Upper lobe of left lung (tissue), 6 donors: ENCODE measurements at regions not wholly inside any gene's neighbourhood (a gene's known extent, or its start where the extent isn't known, plus 50 kb on each side); places are given as distances from the start of the nearest gene placed in this dataset.

ENCODE experiments used
- ATAC-seq, 2 donors: fragments of 200-7000 bp; cut with Tn5 transposase; one replicate each; pipeline ENCODE4 v1.9.1; 2022; ENCODE audit warnings: mild to moderate bottlenecking in 2 of 2, moderate library complexity in 2 of 2; ENCODE audit not compliant: low FRiP score in 2 of 2
- DNase-seq, 2 donors: peaks; one replicate each; pipeline ENCODE4 v3.0.0-alpha.2; 2019 to 2020
- H3K27ac ChIP-seq, 4 donors: fragments of 200-600 bp; sonication (generic); one replicate each; pipeline ENCODE4 v1.5.1; 2016 to 2019
- H3K27me3 ChIP-seq, 4 donors: fragments of 200-600 bp; sonication (generic); one replicate each; pipeline ENCODE4 v1.5.1; 2017 to 2019
- H3K36me3 ChIP-seq, 4 donors: fragments of 200-600 bp; sonication (generic); one replicate each; pipeline ENCODE4 v1.5.1; 2016 to 2019
- H3K4me1 ChIP-seq, 4 donors: fragments of 200-600 bp; sonication (generic); one replicate each; pipeline ENCODE4 v1.5.1; 2018 to 2019
- H3K4me3 ChIP-seq, 4 donors: fragments of 200-600 bp; sonication (generic); one replicate each; pipeline ENCODE4 v1.5.1; 2017 to 2019; ENCODE audit warnings: mild to moderate bottlenecking in 2 of 4, moderate library complexity in 1 of 4
- H3K9me3 ChIP-seq, 4 donors: fragments of 200-600 bp; sonication (generic); one replicate each; pipeline ENCODE4 v1.5.1; 2018 to 2019
- CTCF ChIP-seq, 6 experiments: fragments of 450-650 bp in 4 of 6; fragments of 200-600 bp in 2 of 6; sonication (generic) in 2 of 6; IDR thresholded peaks; one replicate each; pipeline ENCODE4 v1.5.1; 2016 to 2019; ENCODE audit warnings: antibody characterized with exemption in 6 of 6
- EP300 ChIP-seq, 4 donors: sonication (generic); formaldehyde crosslinking; IDR thresholded peaks; one replicate each; pipeline ENCODE4 v1.5.1; 2017; ENCODE audit warnings: antibody characterized with exemption in 4 of 4, control low read depth in 2 of 4
- POLR2A ChIP-seq, 4 donors: fragments of 450-650 bp; IDR thresholded peaks; one replicate each; pipeline ENCODE4 v1.5.1; 2016 to 2017; ENCODE audit warnings: antibody characterized with exemption in 4 of 4, mild to moderate bottlenecking in 2 of 4
- POLR2AphosphoS5 ChIP-seq, 2 donors: sonication (generic); formaldehyde crosslinking; IDR thresholded peaks; one replicate each; pipeline ENCODE4 v1.5.1; 2017; ENCODE audit warnings: antibody characterized with exemption in 2 of 2
- WGBS, 2 donors: methylation state at CpG; one replicate each; pipeline ENCODE4 v1.1.5; 2017 to 2018; 5-methylcytosine and 5-hydroxymethylcytosine counted together
- donor health status: DM: no; HTN: no; CAD: no; lungs with moderate emphysema.
- donor health status: DM: no; HTN: yes; CAD: no; lungs with severe emphysema.

GRCh38 chr15:98505611-98506031, 142.7 kb upstream of the IGF1R start:
- WGBS, 2 donors, result 29 to 33% methylated on average over 7 of the region's 7 CpGs
- peaks cover 0 to 14% (median 6%) of the 10 kb centered on the region in 4 donors for H3K4me1 ChIP-seq
- TF ChIP-seq EP300 (IDR thresholded peaks at IDR 0.05), result no peak
- peak in 1 of 2 donors; percentile 15 for TF ChIP-seq POLR2AphosphoS5 (IDR thresholded peaks at IDR 0.05)
- no peak for TF ChIP-seq POLR2A (IDR thresholded peaks at IDR 0.05)
- no peak for TF ChIP-seq CTCF (IDR thresholded peaks at IDR 0.05)
- no peaks in the 10 kb centered on the region for H3K9me3 ChIP-seq
- ATAC-seq (peak; percentile 35 to 57), DNase-seq (no peak)
- H3K27ac ChIP-seq, result peak overlapping the region in 2 of 4 donors; percentile 24 to 70
- H3K36me3 ChIP-seq, result no peaks in the 10 kb centered on the region
- no peak overlapping the region for H3K4me3 ChIP-seq
- no peaks in the 10 kb centered on the region for H3K27me3 ChIP-seq

- Histone ChIP-seq H3K27me3 (no peaks in the 10 kb centered on the region), H3K36me3 (no peaks in the 10 kb centered on the region), H3K9me3 (no peaks in the 10 kb centered on the region), H3K4me3 (no peak overlapping the region), H3K4me1 (peaks cover 0 to 14% (median 6%) of the 10 kb centered on the region in 4 donors), H3K27ac (peak overlapping the region in 2 of 4 donors; percentile 24 to 46)
- ATAC-seq, result no peak
- TF ChIP-seq EP300 (IDR thresholded peaks at IDR 0.05) (no peak), POLR2A (IDR thresholded peaks at IDR 0.05) (no peak), CTCF (IDR thresholded peaks at IDR 0.05) (no peak), POLR2AphosphoS5 (IDR thresholded peaks at IDR 0.05) (no peak)
- WGBS, 2 donors, result 90 to 94% methylated on average over 7 of the region's 7 CpGs
- no peak for DNase-seq
Observed at GRCh38 chr15:98506172-98506571, 142.2 kb upstream of the IGF1R start.

GRCh38 chr15:98506711-98507110, 141.6 kb upstream of the IGF1R start:
- Histone ChIP-seq H3K27me3 (no peaks in the 10 kb centered on the region), H3K36me3 (no peaks in the 10 kb centered on the region), H3K9me3 (no peaks in the 10 kb centered on the region), H3K4me1 (peaks cover 0 to 14% (median 6%) of the 10 kb centered on the region in 4 donors), H3K4me3 (no peak overlapping the region), H3K27ac (peak overlapping the region in 1 of 4 donors; percentile 46)
- WGBS, 2 donors, result 49% methylated on average over 5 to 7 of the region's 7 CpGs
- DNase-seq, result no peak
- no peak for TF ChIP-seq POLR2AphosphoS5 (IDR thresholded peaks at IDR 0.05)
- ATAC-seq, result no peak

- H3K27ac ChIP-seq, result no peak overlapping the region
- no peaks in the 10 kb centered on the region for H3K27me3 ChIP-seq
- TF ChIP-seq POLR2A (IDR thresholded peaks at IDR 0.05) (no peak), POLR2AphosphoS5 (IDR thresholded peaks at IDR 0.05) (no peak), EP300 (IDR thresholded peaks at IDR 0.05) (no peak), CTCF (IDR thresholded peaks at IDR 0.05) (no peak)
- DNase-seq (no peak), ATAC-seq (no peak)
- WGBS, 2 donors, result 56 to 59% methylated on average over 7 of the region's 7 CpGs
- no peaks in the 10 kb centered on the region for H3K9me3 ChIP-seq
- no peak overlapping the region for H3K4me3 ChIP-seq
- no peaks in the 10 kb centered on the region for H3K4me1 ChIP-seq
- no peaks in the 10 kb centered on the region for H3K36me3 ChIP-seq
Observed at GRCh38 chr15:98513428-98513986, 134.8 kb upstream of the IGF1R start.

- ATAC-seq (no peak), DNase-seq (no peak)
- no peak overlapping the region for H3K4me3 ChIP-seq
- TF ChIP-seq EP300 (IDR thresholded peaks at IDR 0.05), result no peak
- H3K27ac ChIP-seq, result no peak overlapping the region
- 67 to 68% methylated on average over 11 of the region's 11 CpGs for WGBS, 2 donors
- no peaks in the 10 kb centered on the region for H3K9me3 ChIP-seq
- H3K4me1 ChIP-seq, result peaks cover 0 to 4% (median 0%) of the 10 kb centered on the region in 4 donors
- H3K36me3 ChIP-seq, result no peaks in the 10 kb centered on the region
- H3K27me3 ChIP-seq, result no peaks in the 10 kb centered on the region
Observed at GRCh38 chr15:98514034-98514622, 134.2 kb upstream of the IGF1R start.
